ENCODE measurements at regions not wholly inside any gene's neighbourhood (a gene's known extent, or its start where the extent isn't known, plus 50 kb on each side); places are given as distances from the start of the nearest gene placed in this dataset.

DNA sequence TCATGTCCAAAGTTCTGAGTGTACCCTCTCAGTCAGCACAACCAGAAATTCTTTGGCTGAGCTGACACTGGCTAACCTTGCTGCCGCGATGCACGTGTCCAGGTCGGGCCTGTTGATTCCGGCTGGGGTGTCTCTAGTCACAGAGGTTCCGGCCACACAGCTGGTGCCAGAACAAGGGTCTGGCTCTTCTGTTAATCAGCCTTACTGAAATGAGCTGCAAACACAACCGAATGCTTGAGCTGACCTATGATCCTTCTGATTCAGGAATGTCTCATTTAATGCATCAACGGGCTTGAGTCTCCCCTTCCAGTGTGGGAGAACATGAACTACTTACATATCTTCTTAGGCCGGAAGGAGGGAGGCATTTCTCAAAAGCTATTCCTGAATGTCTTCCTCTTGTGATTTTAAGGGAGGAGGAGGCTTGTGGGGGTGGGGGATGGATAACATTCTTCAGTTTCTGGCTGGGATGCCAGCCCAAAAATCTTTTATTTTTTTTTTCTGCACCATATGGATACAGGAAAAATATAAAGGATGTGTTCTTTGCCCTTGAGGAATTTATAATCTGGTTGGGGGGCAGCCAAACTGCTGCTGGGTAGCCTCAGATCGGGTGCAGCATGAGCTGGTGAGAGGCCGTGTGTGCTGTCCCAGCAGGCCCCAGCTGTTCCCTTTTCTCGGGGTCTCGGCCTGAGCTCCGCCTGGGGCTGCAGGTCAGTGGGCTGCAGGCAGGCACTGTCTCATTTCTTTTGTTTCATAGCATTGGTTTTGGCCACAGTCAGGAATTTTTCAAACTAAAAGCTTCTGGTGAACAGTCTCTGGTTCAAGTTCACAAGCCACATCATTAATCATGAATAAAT lies 319.1 kb upstream of the TBL1XR1 start:
- DNase-seq = peak; percentile 96

DNA sequence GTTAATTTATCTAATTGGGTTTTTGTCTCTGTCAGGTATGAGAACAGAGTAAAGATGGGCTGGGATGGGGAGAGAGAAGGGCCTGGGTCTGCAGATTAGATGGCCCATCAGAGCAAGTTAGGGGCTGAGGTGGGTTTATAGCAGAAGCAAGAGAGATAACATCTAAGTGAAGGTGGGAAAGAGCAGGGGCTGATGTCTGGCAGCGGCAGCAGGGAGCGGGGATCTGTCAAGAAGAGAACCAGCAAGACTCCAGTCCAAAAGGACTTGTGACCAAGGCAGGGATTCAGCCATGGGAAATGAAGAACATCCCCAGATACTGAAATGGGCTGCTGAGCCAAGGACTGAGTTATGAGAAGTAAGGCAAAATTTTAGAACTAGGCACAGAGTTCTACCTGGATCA lies 320.6 kb upstream of the TBL1XR1 start:
- no peak for DNase-seq

DNA sequence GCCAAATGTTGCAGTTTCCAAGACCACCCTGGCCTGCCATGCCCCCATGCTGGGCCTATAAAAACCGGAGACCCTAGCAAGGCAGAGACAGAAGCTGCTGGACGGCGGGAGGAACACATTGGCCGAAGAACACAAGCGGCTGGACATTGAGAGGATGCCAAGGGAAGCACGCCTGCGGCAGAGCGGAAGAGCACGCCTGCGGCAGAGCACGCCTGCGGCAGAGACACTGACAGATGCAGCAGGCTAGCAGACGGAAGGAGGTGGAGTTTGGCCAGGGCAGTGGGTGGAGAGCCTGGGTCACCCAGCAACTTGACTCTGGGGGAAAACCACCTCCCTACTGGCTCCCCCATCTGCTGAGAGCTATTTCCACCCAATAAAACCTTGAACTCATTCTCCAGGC lies 322.3 kb upstream of the TBL1XR1 start:
- no peak for DNase-seq

DNA sequence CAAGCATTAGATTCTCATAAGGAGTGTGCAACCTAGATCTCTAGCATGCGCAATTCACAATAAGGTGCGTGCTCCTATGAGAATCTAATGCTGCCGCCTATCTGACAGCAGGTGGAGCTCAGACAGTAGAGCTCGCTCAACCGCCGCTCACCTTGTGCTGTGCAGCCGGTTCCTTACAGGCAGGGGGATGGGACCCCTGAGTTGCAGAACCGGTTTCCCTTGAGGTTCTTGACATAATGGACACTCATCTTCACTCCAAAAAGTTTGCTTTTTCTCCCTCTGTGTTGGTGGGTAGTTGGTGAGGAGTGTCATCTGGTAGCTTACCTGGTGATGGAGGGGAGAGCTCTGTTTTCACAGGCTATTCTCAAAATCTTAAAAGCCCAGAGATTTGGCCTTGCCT lies 324.0 kb upstream of the TBL1XR1 start:
- no peak for DNase-seq

DNA sequence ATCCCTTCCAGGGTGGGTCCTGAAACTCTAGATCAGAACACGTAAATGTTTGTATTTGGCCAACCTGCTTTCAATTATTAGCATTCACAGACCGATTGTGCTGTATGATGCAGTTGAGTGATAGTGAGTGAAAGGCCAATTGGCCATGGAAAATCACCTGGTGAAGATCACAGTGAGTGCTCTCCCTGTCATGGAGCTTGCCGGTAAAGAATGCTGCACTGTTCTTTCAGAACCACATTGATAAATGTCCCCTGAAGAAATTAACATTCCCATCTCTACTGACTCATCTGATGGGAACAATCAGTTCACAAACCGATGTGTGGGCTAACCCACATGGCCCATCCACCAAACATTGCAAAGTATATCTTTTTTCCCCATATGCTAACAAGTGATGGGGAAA lies 324.8 kb upstream of the TBL1XR1 start:
- no peak for DNase-seq

DNA sequence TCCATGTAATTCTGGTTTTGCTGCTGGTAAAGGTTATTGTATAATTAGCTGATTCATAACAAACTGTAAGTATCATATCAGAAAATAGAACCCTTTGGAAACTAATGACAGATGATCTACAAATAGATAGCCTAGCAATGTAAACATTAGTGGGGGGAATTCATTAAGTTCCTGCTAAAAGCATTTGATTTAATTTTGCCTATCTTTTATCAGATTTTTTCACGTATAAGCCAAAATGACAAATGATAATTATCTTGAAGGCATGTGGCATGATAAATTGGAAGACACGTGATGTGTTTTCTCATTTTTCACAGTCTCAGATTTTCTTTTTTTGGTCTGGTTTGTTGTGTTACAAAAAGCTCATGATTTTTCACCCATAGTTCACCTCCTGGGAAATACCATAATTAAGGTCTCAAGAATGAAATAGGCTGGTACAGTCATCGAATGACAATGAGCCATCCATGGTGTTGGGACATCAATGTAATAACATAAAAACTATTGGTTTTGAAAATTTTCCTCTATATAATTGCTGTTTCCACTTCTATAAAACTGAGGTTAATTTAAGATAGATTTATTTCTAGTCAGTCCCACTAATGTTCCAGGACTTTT lies 325.9 kb upstream of the TBL1XR1 start:
- no peak for DNase-seq

DNA sequence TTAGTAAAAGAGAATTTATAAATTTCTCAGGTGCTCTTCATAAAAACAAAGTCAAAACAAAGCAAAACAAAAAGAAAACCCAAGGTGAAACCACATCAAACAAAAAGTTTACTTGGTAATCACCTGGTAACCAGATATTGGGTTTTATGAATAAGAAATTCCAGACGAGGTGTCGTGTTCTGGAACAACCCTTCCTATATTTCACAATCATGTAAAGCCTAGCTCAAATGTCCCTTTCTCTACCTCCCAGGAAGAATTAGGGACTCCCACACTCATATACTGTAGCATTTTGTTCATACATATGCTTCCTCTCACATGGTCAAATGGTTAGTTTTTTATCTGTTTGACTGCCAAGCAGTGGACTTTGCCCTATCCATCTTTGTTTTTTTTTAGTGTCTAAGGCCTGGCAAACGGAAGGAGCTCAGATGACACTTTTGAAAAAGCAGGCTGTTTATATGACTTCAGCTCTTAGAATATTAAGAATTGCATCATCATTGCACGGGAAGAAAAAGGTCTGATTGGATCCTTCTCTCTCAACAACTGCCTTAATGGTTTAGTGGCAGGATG lies 326.7 kb upstream of the TBL1XR1 start:
- no peak for DNase-seq

DNA sequence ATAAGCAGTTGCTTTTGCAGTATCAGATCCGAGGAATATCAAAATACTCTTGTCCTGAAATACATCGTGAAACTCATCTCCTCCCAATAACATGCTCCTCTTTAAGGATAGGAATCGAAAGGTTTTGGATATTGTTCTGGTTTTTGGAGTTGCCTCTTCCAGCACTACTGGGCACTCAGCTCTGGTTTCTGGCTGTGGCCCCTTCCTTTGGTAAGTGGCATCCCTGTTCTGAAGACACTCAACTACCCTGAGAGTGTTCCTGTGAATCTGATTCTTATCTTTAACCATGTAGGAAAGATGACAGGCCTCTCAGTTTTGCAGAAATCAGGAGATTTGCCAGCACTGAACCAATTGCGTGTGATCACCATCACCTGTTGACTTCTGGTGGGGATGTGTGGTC lies 327.5 kb upstream of the TBL1XR1 start:
- no peak for DNase-seq

DNA sequence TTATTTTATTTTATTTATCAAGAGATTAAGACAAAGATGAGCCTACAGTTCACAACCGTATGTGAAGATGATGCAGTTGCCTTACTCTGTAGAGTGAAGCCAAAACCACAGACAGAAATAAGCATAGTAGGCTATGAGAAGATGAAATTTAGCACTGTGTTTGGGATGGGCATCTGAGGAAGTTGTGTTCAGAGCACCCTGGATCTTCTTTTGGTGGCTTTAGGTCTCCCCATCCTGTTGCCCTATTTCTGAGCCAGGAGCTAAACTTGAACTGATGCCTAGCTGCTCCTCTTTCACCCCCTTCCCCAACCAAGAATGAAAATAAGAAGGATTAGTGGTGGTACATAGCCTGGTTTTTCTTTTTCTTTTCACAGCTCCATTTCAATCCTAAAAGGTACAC lies 328.1 kb upstream of the TBL1XR1 start:
- DNase-seq = no peak

DNA sequence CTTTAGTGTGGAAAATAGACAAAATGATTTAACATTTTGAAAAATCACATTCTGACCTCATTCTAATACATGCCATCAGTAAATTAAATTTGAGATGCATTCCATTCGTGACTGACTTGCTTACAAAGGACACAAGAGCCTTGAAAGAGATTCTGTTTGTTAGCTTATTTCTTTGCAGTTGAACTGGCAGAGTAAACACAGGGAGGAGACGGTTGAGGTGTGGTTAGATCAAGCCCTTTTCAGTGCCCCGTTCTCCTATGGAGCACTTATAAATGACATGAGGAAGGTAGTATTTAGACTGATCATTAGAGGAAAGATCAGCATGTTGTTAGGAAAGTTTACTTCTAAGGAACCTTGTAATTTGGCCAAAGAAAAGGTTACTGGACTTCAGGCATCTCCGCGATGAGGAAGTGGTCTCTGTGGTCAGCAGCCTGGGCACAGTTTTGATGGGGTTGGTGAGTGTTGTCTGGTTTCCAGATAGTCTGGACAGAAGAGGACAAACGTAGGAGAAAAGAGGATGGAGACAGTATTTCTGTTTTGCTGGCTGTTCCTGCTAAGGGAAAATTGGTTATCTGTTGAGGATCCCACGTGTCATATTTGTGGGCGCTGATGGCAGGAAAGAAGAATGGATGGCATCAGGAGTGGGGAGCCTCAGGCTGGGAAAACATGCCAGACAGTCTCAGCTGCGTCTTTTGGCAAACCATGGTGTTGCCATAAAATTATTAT lies 328.9 kb upstream of the TBL1XR1 start:
- DNase-seq = no peak

DNA sequence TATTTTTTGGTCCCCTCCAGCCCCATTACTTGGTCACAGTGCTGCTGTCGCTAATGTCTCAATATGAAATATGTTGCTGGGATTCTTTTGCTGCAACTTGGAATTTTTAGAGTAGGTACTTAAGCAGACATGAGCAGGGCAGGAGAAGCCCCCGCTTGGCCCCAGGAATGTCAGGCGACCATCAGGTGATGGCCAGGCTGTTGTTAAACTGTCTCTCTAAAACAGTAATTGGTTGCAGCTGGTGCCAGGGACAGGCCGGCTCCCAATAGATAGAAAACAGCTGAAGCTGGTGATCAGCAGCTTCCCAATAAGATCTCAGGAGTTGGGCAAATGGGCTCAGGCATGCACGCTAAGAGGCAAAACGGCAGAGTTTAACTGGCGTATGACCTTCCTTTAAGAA lies 329.9 kb upstream of the TBL1XR1 start:
- DNase-seq = no peak

DNA sequence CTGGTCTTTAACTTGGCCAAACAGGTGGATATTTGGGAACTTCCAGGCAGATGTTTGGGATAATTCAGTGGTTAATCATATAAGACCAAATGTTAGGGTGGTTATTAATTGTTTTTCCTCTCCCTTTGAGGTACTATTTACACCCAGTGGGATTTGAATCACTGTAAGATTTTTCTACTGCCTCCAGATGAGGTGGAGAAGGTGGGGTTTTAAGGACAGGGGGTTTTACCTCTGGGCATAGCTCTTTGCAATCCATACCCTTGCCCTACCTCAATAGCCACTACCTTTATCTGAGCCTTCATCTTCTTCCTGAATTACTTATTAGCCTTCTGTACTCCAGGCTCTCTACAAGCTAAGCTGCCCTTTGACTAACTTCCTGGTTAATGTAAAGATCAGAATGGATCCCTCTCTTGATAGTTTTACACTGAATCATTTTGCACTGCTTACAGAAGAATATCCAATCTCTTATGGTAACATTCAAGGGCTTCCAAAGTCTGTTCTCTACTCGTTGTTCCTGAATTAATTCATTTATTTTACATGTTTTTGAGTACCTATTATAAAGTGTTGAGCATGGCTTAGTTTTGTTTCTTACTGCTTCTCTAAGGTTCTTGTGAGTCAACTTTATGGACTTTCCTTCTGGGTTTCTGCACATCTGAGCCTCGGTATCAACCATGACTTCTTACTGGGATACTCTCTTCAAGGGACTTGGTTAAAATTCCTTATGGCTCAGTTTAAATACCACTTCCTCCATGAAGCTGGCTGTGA lies 331.2 kb upstream of the TBL1XR1 start:
- DNase-seq = no peak

DNA sequence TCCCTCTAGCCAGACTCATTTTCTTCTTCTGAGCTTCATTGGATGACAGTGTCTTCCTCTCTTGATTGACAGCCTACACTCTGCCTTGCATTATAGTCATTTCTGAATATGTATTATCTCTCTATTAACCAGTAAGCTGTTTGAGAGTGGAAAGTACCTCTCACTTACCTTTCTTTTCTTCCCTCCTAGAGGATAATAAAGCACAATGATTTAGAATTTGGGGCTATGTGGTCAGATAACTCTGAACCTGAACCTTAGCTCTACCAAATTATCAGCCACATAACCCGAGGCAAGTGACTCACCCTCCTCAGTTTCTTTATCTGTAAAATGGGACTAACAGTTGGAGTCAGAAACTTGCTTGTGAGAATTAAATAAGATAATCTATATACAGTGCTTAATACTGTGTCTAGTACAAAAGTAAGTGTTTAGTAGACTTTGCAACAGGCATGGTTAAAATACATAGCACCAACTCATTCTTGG lies 331.8 kb upstream of the TBL1XR1 start:
- DNase-seq = no peak

DNA sequence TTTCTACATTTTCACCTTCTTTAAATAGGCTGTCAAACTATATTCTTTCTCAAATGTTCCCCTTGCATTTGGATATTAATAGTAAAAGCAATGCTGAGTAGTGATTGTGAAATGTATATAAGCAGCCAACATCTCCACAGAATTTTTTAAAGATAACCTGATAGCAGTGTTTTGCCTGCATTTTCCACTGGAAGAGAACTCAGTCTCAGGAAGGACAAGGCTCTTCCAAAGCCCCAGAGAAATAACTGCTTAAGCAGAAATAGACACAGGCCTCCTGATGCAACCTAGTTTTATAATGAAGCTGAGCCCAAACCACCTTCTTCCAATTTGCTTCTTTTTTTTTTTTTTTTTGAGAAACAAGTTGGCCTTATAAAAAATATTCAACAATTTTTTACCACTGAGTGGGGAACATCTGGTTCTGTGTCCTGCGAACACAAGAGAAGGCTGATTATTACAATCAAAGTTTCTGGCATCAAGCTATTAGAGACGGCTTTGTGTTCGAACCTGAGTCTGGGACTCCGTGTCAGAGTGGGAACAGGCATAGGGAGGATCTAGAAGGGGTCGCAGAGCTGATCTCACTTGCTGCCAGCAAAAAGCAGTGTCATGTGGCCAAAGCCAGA lies 332.5 kb upstream of the TBL1XR1 start:
- no peak for DNase-seq

DNA sequence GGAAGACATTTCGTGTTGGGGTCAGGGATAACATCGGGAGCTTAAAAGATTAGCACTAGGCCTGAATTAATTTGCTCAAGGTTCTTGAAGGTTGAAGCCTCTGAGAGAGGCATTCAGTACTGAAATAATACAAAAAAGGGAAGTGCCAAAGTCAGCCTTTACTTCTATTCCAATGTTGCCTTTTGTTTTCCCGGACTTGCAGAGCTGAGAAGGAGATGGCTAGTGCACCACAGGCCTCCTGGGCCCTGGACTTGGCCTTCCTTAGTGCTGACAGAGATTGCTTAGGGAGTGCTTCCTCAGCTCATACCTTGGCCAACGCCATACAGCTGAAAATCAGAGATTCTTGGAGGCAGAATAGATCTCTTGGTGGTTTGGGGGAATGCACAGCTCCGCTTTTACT lies 333.6 kb upstream of the TBL1XR1 start:
- DNase-seq = no peak

DNA sequence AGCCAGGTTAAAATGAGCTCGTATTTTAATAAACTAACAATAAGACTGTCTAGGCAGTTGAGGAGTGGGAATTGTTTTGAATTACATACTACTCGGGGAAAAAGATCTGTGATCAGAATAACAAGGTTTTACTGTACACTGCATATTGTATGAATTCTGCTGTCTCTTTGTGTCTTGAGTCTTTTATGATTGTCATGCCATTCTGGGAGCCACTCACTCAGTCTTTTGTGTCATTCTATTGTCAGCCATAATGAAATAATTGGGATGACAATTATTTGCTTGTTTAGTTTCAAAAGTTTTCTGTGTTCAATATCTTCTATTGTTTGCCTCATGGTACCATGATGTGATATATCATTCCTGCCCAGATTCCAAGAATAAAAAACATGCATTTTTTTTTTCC lies 339.6 kb upstream of the TBL1XR1 start:
- DNase-seq = no peak

DNA sequence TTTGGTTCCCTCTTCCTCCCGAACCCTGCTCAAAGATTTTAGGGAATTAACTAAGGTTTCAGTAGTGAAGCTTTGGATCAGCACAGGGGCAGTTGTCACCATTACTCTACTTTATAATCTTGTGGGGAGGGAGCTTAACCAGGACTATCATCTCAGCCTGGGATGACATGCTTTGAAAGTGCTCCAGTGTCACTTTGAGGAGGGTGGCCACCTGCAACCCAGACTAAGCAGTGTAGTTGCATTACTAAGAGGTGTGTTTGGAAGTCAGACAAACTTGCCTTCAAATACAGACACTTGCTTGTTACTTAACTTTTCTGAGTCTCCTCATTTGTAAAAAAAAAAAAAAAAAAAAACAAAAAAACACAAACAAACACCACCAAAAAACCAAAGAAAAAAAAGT lies 340.3 kb upstream of the TBL1XR1 start:
- no peak for DNase-seq

DNA sequence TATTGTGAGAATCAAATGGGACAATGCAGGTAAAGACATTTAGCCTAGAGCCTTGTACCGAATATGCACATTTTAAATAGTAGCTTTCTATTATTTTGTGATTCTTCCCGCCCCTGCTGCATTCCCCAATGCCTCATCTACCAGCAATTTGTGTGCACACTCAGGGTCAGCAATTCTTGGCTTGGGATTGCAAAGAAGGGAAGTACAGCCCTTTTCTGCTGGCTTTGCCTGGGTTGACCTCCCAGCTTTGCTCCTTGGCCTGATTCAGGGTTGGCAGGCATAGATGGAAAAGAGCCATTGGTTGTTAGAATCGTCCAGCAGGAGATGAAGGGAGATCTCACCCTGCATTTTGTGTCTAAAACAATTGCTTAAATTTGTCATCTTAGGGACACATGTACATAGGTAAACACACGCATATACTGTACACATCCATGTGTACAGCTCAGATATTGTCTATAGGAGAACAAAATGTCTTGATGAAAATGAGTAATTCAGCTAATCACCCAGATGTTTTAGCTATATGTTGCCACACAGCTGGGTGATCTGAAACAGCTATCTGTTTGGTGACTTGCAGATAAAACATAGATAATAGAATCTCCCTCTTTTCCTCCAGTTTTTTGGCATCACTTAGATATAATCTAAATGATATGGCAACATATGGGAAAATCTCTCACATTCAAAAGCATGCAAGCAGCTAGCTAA lies 340.9 kb upstream of the TBL1XR1 start:
- peak; percentile 39 for DNase-seq

DNA sequence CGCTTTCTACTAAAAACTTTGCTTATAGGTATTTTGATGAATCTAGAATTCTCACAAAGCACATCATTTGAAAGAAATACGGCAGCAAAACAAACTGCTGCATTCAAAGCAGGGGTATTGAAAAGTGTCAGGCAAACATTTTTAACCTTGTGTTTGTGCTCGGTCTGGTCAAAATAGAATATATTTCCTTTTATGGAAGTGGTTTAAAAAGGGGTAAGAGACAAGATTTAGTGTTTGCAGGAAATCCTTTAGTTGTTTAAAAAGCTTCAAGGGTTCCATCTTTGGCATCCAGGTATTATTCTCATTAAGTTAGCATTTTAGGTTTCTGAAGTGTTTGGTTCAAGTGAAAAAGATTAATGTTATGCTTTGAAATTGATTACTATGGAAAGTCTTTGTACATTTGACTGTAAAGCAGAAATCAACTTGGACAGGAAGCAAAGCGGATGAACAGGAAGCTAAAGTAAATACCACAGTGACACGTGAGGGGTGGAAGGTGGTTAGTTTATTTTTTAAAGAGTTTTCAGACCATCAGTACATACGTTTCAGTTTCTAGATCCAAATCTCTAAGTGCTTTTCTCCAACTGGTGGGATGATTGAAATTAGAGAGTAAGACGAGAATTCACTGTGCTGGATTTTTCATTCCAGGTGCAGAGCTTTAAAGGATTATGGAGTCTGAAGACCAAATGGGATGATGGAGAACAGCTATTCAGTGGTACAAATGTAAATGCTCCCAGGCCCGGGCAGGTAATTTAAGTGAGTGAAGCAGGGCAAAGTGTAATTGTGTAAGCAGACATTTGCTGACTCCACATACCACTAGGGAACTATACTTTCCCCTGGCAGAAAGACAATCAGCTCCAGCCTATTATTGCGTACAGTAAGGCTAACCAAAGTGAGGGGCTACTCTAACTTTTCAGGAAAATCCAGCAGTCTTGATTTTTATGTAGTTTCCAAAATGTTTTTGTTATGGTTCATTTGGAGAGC lies 341.8 kb upstream of the TBL1XR1 start:
- DNase-seq = no peak

DNA sequence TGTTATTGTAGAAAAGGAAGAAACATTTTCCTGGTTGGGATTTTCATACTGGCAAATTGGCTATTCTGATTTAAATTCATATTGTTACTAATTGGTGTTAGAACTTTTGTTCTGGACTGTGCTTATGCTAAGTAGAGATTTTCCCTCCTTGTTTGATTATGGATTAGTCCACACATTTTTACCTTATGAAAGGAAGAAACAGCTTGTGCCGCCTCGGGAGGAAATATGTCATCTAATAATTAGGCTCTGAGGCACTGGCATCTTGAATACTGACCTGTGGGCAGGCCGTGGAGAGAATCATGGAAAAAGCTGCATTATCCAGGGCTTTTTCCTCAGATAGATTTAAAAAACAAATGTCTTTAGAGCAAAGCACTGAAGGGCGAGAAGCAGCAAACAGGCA lies 344.3 kb upstream of the TBL1XR1 start:
- DNase-seq = no peak
